Muscle layer of duodenum (tissue), 2 donors: ENCODE measurements at regions not wholly inside any gene's neighbourhood (a gene's known extent, or its start where the extent isn't known, plus 50 kb on each side); places are given as distances from the start of the nearest gene placed in this dataset.
"Not testable (repeated sequence)": the region's sequence is repeated elsewhere in the genome, so short reads cannot be mapped to it uniquely, and the experiment has no call there.

Source experiments
- H3K27ac ChIP-seq: one replicate; pipeline ENCODE4 v1.7.0; 2013; ENCODE audit warnings: mild to moderate bottlenecking, low read length
- H3K27me3 ChIP-seq: one replicate; pipeline ENCODE4 v1.7.0; 2013; ENCODE audit warnings: low read depth, mild to moderate bottlenecking, control low read depth, low read length
- H3K36me3 ChIP-seq, 2 donors: one replicate each; pipeline ENCODE4 v1.7.0; 2013; ENCODE audit warnings: low read length in 2 of 2, control low read depth in 1 of 2, mild to moderate bottlenecking in 1 of 2; ENCODE audit not compliant: insufficient read depth in 2 of 2, control insufficient read depth in 1 of 2
- H3K4me1 ChIP-seq, 2 donors: one replicate each; pipeline ENCODE4 v1.7.0; 2013; ENCODE audit warnings: low read length in 2 of 2, mild to moderate bottlenecking in 2 of 2, control low read depth in 1 of 2, moderate library complexity in 1 of 2; ENCODE audit not compliant: insufficient read depth in 2 of 2, control insufficient read depth in 1 of 2
- H3K4me3 ChIP-seq, 2 donors: one replicate each; pipeline ENCODE4 v1.7.0; 2013; ENCODE audit warnings: low read length in 2 of 2, low read depth in 1 of 2, mild to moderate bottlenecking in 1 of 2
- H3K9me3 ChIP-seq, 2 donors: one replicate each; pipeline ENCODE4 v1.7.0; 2013; ENCODE audit warnings: low read length in 2 of 2, control low read depth in 1 of 2, mild to moderate bottlenecking in 1 of 2; ENCODE audit not compliant: control insufficient read depth in 1 of 2
- donor health status: healthy.

GRCh38 chr18:34400834-34401233, 176.1 kb upstream of the NOL4 start:
- no peak overlapping the region for H3K27ac ChIP-seq
- no peaks in the 10 kb centered on the region for H3K36me3 ChIP-seq
- H3K27me3 ChIP-seq = no peaks in the 10 kb centered on the region
- no peaks in the 10 kb centered on the region for H3K9me3 ChIP-seq
- no peaks in the 10 kb centered on the region for H3K4me1 ChIP-seq
- no peak overlapping the region for H3K4me3 ChIP-seq

- Histone ChIP-seq H3K4me3 (no peak overlapping the region), H3K4me1 (no peaks in the 10 kb centered on the region), H3K9me3 (no peaks in the 10 kb centered on the region), H3K36me3 (no peaks in the 10 kb centered on the region), H3K27ac (no peak overlapping the region), H3K27me3 (no peaks in the 10 kb centered on the region)
Measured at GRCh38 chr18:34401775-34402174, 177.1 kb upstream of the NOL4 start.

GRCh38 chr18:34407471-34407870, 182.8 kb upstream of the NOL4 start:
- not testable (repeated sequence) for H3K9me3 ChIP-seq, H3K27me3 ChIP-seq, H3K4me1 ChIP-seq, H3K4me3 ChIP-seq, H3K27ac ChIP-seq, H3K36me3 ChIP-seq

GRCh38 chr18:34411952-34412351, 187.2 kb upstream of the NOL4 start:
- no peaks in the 10 kb centered on the region for H3K9me3 ChIP-seq
- H3K4me3 ChIP-seq = no peak overlapping the region
- H3K4me1 ChIP-seq = no peaks in the 10 kb centered on the region
- H3K27ac ChIP-seq = no peak overlapping the region
- no peaks in the 10 kb centered on the region for H3K36me3 ChIP-seq
- H3K27me3 ChIP-seq = no peaks in the 10 kb centered on the region

- H3K27ac ChIP-seq = no peak overlapping the region
- no peaks in the 10 kb centered on the region for H3K27me3 ChIP-seq
- H3K36me3 ChIP-seq = no peaks in the 10 kb centered on the region
- H3K4me3 ChIP-seq = no peak overlapping the region
- H3K9me3 ChIP-seq = peaks cover 0 to 3% of the 10 kb centered on the region in 2 donors
- H3K4me1 ChIP-seq = no peaks in the 10 kb centered on the region
Measured at GRCh38 chr18:34431042-34431441, 206.3 kb upstream of the NOL4 start.

GRCh38 chr18:34444622-34445021, 219.9 kb upstream of the NOL4 start:
- Histone ChIP-seq H3K36me3 (no peaks in the 10 kb centered on the region), H3K27ac (no peak overlapping the region), H3K27me3 (no peaks in the 10 kb centered on the region), H3K4me1 (no peaks in the 10 kb centered on the region), H3K9me3 (peaks cover 0 to 12% of the 10 kb centered on the region in 2 donors), H3K4me3 (no peak overlapping the region)

- no peaks in the 10 kb centered on the region for H3K27me3 ChIP-seq
- no peak overlapping the region for H3K27ac ChIP-seq
- H3K4me1 ChIP-seq = no peaks in the 10 kb centered on the region
- H3K4me3 ChIP-seq = no peak overlapping the region
- peaks cover 0 to 10% of the 10 kb centered on the region in 2 donors for H3K9me3 ChIP-seq
- H3K36me3 ChIP-seq = no peaks in the 10 kb centered on the region
Measured at GRCh38 chr18:34448662-34449061, 223.9 kb upstream of the NOL4 start.

GRCh38 chr18:34457761-34458160, 233.0 kb upstream of the NOL4 start:
- no peaks in the 10 kb centered on the region for H3K27me3 ChIP-seq
- no peak overlapping the region for H3K4me3 ChIP-seq
- H3K27ac ChIP-seq = no peak overlapping the region
- H3K9me3 ChIP-seq = peaks cover 0 to 5% of the 10 kb centered on the region in 2 donors
- no peaks in the 10 kb centered on the region for H3K4me1 ChIP-seq
- no peaks in the 10 kb centered on the region for H3K36me3 ChIP-seq

GRCh38 chr18:34458410-34458977, 233.8 kb upstream of the NOL4 start:
- Histone ChIP-seq H3K27ac (no peak overlapping the region), H3K4me1 (no peaks in the 10 kb centered on the region), H3K27me3 (no peaks in the 10 kb centered on the region), H3K4me3 (no peak overlapping the region), H3K9me3 (no peaks in the 10 kb centered on the region), H3K36me3 (no peaks in the 10 kb centered on the region)

- Histone ChIP-seq H3K36me3 (no peaks in the 10 kb centered on the region), H3K9me3 (no peaks in the 10 kb centered on the region), H3K27ac (no peak overlapping the region), H3K27me3 (no peaks in the 10 kb centered on the region), H3K4me1 (no peaks in the 10 kb centered on the region), H3K4me3 (no peak overlapping the region)
Measured at GRCh38 chr18:34461266-34461665, 236.6 kb upstream of the NOL4 start.

GRCh38 chr18:34467058-34467457, 242.3 kb upstream of the NOL4 start:
- no peaks in the 10 kb centered on the region for H3K36me3 ChIP-seq
- no peak overlapping the region for H3K27ac ChIP-seq
- no peak overlapping the region for H3K4me3 ChIP-seq
- no peaks in the 10 kb centered on the region for H3K4me1 ChIP-seq
- no peaks in the 10 kb centered on the region for H3K27me3 ChIP-seq
- no peaks in the 10 kb centered on the region for H3K9me3 ChIP-seq

- Histone ChIP-seq H3K4me3 (no peak overlapping the region), H3K27ac (no peak overlapping the region), H3K27me3 (no peaks in the 10 kb centered on the region), H3K4me1 (no peaks in the 10 kb centered on the region), H3K36me3 (no peaks in the 10 kb centered on the region), H3K9me3 (peaks cover 0 to 2% of the 10 kb centered on the region in 2 donors)
Measured at GRCh38 chr18:34480162-34480700, 229.9 kb upstream of the DTNA start.
